ENCODE measurements at regions not wholly inside any gene's neighbourhood (a gene's known extent, or its start where the extent isn't known, plus 50 kb on each side); places are given as distances from the start of the nearest gene placed in this dataset.

GRCh38 chr16:85319984-85320440, 207.7 kb upstream of the CIBAR2 start:
- Histone ChIP-seq H4K5ac (ENCODE audit: low read depth, low read length) (no peak overlapping the region), H4K8ac (ENCODE audit: low read depth in 2 of 2, low read length in 2 of 2) (no peak overlapping the region), H2AK5ac (ENCODE audit: low read depth, low read length) (no peak overlapping the region), H3K36me3 (ENCODE audit: control insufficient read depth, insufficient read depth, low read length) (no peaks in the 10 kb centered on the region), H3K9me1 (ENCODE audit: insufficient read depth, low read length) (no peaks in the 10 kb centered on the region; the same call in 1 of the 2 replicates), H2BK120ac (ENCODE audit: low read depth, low read length) (no peak overlapping the region), H3K79me1 (ENCODE audit: low read depth in 1 of 2, low read length in 2 of 2) (peaks cover 21 to 77% of the 10 kb centered on the region in 2 experiments; a peak in 3 of 4 replicates), H2AK9ac (replicated peaks; ENCODE audit: low read depth, low read length, poor library complexity) (no peak overlapping the region), H3K4me3 (ENCODE audit: insufficient read depth, low read depth, low read length) (no peak overlapping the region), H3K23ac (ENCODE audit: low read depth, low read length) (no peak overlapping the region), H4K91ac (ENCODE audit: insufficient read depth, low read depth, low read length) (no peak overlapping the region), H2BK15ac (ENCODE audit: low read depth, low read length) (no peak overlapping the region), H3K18ac (ENCODE audit: low read depth, low read length) (no peak overlapping the region), H2AFZ (replicated peaks; ENCODE audit: low read length, poor library complexity) (no peak overlapping the region), H4K20me1 (ENCODE audit: insufficient read depth, low read length) (peaks cover 96% of the 10 kb centered on the region), H3K4me1 (ENCODE audit: control insufficient read depth, insufficient read depth, low read length) (peaks cover 15% of the 10 kb centered on the region), H3K9ac (ENCODE audit: low read depth, low read length) (no peak overlapping the region), H3K9me3 (ENCODE audit: control insufficient read depth, insufficient read depth, low read length) (no peaks in the 10 kb centered on the region; the same call in 1 of the 2 replicates), H3K14ac (replicated peaks; ENCODE audit: low read depth, low read length) (no peak overlapping the region), H2BK5ac (ENCODE audit: low read depth, low read length, poor library complexity, severe bottlenecking) (no peak overlapping the region), H3K56ac (ENCODE audit: extremely low read depth, insufficient read depth, low read length) (no peak overlapping the region), H3K27ac (ENCODE audit: insufficient read depth, low read length) (no peak overlapping the region), H3K4ac (ENCODE audit: low read depth, low read length) (no peak overlapping the region), H2BK20ac (ENCODE audit: low read depth, low read length) (no peak overlapping the region), H3K4me2 (ENCODE audit: low read depth, low read length) (no peak overlapping the region), H3K27me3 (ENCODE audit: control insufficient read depth, insufficient read depth, low read length) (no peaks in the 10 kb centered on the region)
- ATAC-seq (ENCODE audit: low read depth) (no peak), DNase-seq (no peak)
- intact Hi-C loops (cut with micrococcal nuclease) (no loop called here), dilution Hi-C loops (cut with HindIII; ENCODE audit: low sequenced_read_pairs, unreplicated experiment) (no loop called here), in situ Hi-C loops (cut with MboI; ENCODE audit: low sequenced_read_pairs) (no loop called here)
- POLR2A ChIA-PET (ENCODE audit: unreplicated experiment): no interaction called here
- no TSS peak for BruUV-seq (replicated peaks)
- CTCF ChIA-PET: no interaction called here
- TF ChIP-seq BHLHE40 (IDR thresholded peaks at IDR 0.05; ENCODE audit: low read depth, low read length) (no peak), CTCF (conservative IDR thresholded peaks at IDR 0.05; ENCODE audit: low read depth, low read length) (no peak), RCOR1 (IDR thresholded peaks at IDR 0.05; ENCODE audit: insufficient replicate concordance, low read length) (no peak), MAFK (IDR thresholded peaks at IDR 0.05; ENCODE audit: low read depth, low read length) (no peak), USF2 (IDR thresholded peaks at IDR 0.05; ENCODE audit: low read depth, low read length) (no peak), MAZ (IDR thresholded peaks at IDR 0.05; ENCODE audit: borderline replicate concordance, low read depth, low read length) (no peak), NFE2L2 (IDR thresholded peaks at IDR 0.05; ENCODE audit: low read depth, low read length) (no peak), RFX5 (IDR thresholded peaks at IDR 0.05; ENCODE audit: low read depth, low read length) (no peak), FOS (IDR thresholded peaks at IDR 0.05; ENCODE audit: low read depth, low read length) (no peak), CEBPB (IDR thresholded peaks at IDR 0.05; ENCODE audit: low read depth, low read length) (no peak), CHD1 (IDR thresholded peaks at IDR 0.05; ENCODE audit: low read depth, low read length) (no peak), SMC3 (IDR thresholded peaks at IDR 0.05; ENCODE audit: low read depth, low read length) (no peak), MXI1 (IDR thresholded peaks at IDR 0.05; ENCODE audit: borderline replicate concordance, low read depth, low read length) (no peak), RAD21 (IDR thresholded peaks at IDR 0.05; ENCODE audit: low read length) (no peak), ELK1 (IDR thresholded peaks at IDR 0.05; ENCODE audit: borderline replicate concordance, low read depth, low read length) (no peak), POLR2A (IDR thresholded peaks at IDR 0.05; ENCODE audit: low read depth, low read length) (no peak)
- 77% methylated on average over 9 of the region's 19 CpGs; no CpG with 5 or more reads in 1 of the 2 experiments for WGBS, 2 experiments (ENCODE audit: extremely low coverage in 2 of 2, insufficient read length in 1 of 2)

Measured in IMR-90 (cell line).